ENCODE measurements at regions not wholly inside any gene's neighbourhood (a gene's known extent, or its start where the extent isn't known, plus 50 kb on each side); places are given as distances from the start of the nearest gene placed in this dataset.

DNA sequence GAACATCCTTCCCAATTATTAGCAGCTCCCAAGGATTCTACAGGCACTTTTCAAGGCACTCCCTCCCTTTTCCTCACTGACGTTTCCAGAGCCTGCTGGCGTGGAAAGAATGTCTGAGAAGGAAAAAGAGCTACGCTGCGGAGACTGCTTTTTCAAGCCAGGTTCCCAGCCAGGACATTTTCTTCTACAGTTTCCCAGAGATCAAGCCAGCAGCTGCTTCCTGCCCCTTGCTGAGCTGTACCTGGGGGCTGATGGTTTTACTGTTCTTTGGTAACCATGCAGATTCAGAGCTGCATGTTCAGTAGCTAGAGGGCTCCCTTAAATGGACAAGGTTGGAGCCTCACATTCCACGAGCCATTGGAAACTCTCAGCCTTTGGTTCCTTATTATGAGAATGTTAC lies 133.4 kb downstream of the EVX1 start:
- TF ChIP-seq POLR2A (IDR thresholded peaks at IDR 0.05) (no peak), CTCF (IDR thresholded peaks at IDR 0.05) (no peak)
- Histone ChIP-seq H3K27me3 (no peaks in the 10 kb centered on the region), H3K27ac (no peak overlapping the region), H3K4me3 (no peak overlapping the region), H3K4me1 (no peaks in the 10 kb centered on the region), H3K9me3 (no peaks in the 10 kb centered on the region), H3K36me3 (no peaks in the 10 kb centered on the region)
- ATAC-seq (no peak), DNase-seq (no peak)
- 63% methylated on average over 3 of the region's 5 CpGs for WGBS (ENCODE audit: insufficient coverage, low coverage, low lambda C conversion rate, missing lambda C conversion rate)
- intact Hi-C loops (cut with DNase I), result no loop called here

GRCh38 chr7:27377988-27378387 lies 135.4 kb downstream of the EVX1 start:
- no peaks in the 10 kb centered on the region for H3K9me3 ChIP-seq
- no peak overlapping the region for H3K4me3 ChIP-seq
- no peaks in the 10 kb centered on the region for H3K4me1 ChIP-seq
- ATAC-seq (no peak), DNase-seq (no peak)
- whole genome bisulfite sequencing (ENCODE audit: insufficient coverage, low coverage, low lambda C conversion rate, missing lambda C conversion rate), result 83% methylated on average over 8 of the region's 8 CpGs
- H3K27ac ChIP-seq, result no peak overlapping the region
- intact Hi-C loops (cut with DNase I), result no loop called here
- no peaks in the 10 kb centered on the region for H3K36me3 ChIP-seq
- no peak for TF ChIP-seq CTCF (IDR thresholded peaks at IDR 0.05)
- no peak for TF ChIP-seq POLR2A (IDR thresholded peaks at IDR 0.05)
- H3K27me3 ChIP-seq, result no peaks in the 10 kb centered on the region

DNA sequence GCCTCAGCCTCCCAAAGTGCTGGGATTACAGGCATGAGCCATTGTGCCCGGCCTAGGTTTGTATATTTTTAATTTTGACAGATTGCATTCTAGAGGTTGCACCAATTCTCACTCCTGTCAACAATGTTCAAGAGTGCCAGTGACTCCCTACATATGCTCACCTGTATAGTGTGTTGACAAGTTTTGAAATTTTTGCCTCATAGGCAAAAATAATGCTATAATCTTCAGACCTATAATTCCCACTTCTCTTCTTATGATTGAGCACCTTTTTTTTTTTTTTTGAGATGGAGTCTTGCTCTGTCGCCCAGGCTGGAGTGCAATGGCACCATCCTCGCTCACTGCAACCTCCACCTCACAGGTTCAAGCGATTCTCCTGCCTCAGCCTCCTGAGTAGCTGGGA lies 139.7 kb downstream of the EVX1 start:
- no peak overlapping the region for H3K4me3 ChIP-seq
- no peaks in the 10 kb centered on the region for H3K9me3 ChIP-seq
- 91% methylated on average over 3 of the region's 4 CpGs for WGBS (ENCODE audit: insufficient coverage, low coverage, low lambda C conversion rate, missing lambda C conversion rate)
- DNase-seq (no peak), ATAC-seq (no peak)
- H3K4me1 ChIP-seq, result no peaks in the 10 kb centered on the region
- no peak overlapping the region for H3K27ac ChIP-seq
- H3K27me3 ChIP-seq, result no peaks in the 10 kb centered on the region
- H3K36me3 ChIP-seq, result no peaks in the 10 kb centered on the region
- TF ChIP-seq CTCF (IDR thresholded peaks at IDR 0.05) (no peak), POLR2A (IDR thresholded peaks at IDR 0.05) (no peak)
- intact Hi-C loops (cut with DNase I), result no loop called here

DNA sequence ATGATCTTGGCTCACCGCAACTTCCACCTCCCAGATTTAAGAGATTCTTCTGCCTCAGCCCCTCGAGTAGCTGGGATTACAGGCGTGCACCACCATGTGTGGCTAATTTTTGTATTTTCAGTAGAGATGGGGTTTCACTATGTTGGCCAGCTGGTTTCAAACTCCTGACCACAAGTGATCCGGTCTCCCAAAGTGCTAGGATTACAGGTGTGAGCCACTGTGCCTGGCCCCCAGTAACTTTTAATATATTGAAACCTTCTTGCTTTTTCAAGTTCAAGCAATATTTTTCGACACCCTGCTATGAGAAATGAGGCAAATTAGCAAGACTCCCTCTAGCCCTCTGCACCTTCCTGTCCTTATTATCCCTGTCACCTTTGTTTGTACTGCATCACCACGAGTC lies 144.0 kb downstream of the EVX1 start:
- Histone ChIP-seq H3K36me3 (no peaks in the 10 kb centered on the region), H3K27me3 (no peaks in the 10 kb centered on the region), H3K4me3 (no peak overlapping the region), H3K27ac (no peak overlapping the region), H3K9me3 (no peaks in the 10 kb centered on the region), H3K4me1 (no peaks in the 10 kb centered on the region)
- intact Hi-C loops (cut with DNase I), result no loop called here
- 60% methylated on average over 4 of the region's 6 CpGs for WGBS (ENCODE audit: insufficient coverage, low coverage, low lambda C conversion rate, missing lambda C conversion rate)
- no peak for TF ChIP-seq POLR2A (IDR thresholded peaks at IDR 0.05)
- no peak for TF ChIP-seq CTCF (IDR thresholded peaks at IDR 0.05)
- ATAC-seq (no peak), DNase-seq (no peak)

GRCh38 chr7:27387864-27388263 lies 145.3 kb downstream of the EVX1 start:
- no peak for ATAC-seq
- 75% methylated on average over 4 of the region's 4 CpGs for WGBS (ENCODE audit: insufficient coverage, low coverage, low lambda C conversion rate, missing lambda C conversion rate)
- intact Hi-C loops (cut with DNase I), result no loop called here

More at GRCh38 chr7:27387864-27388263, 145.3 kb downstream of the EVX1 start:
- Histone ChIP-seq H3K4me3 (no peak overlapping the region), H3K27me3 (no peaks in the 10 kb centered on the region), H3K4me1 (no peaks in the 10 kb centered on the region), H3K9me3 (no peaks in the 10 kb centered on the region), H3K27ac (no peak overlapping the region), H3K36me3 (no peaks in the 10 kb centered on the region)
- DNase-seq, result no peak
- TF ChIP-seq POLR2A (IDR thresholded peaks at IDR 0.05), result no peak

Measured in right lobe of liver (tissue), 6 donors.